MCF 10A (cell line): ENCODE measurements at regions not wholly inside any gene's neighbourhood (a gene's known extent, or its start where the extent isn't known, plus 50 kb on each side); places are given as distances from the start of the nearest gene placed in this dataset.
"Not testable (repeated sequence)": the region's sequence is repeated elsewhere in the genome, so short reads cannot be mapped to it uniquely, and the experiment has no call there.

Experiments used
- BruUV-seq: library from RNA; stranded (reverse); fragments of 400-500 nt; replicated peaks from 2 replicates; lab custom pipeline; 2021; lab: Mats Ljungman, UMichigan
- CTCF ChIA-PET: fragments of 300-600 bp; sonication (Branson Sonifier 250); formaldehyde crosslinking; extraction: SDS; loops from one replicate; lab custom pipeline; 2021; ENCODE audit warnings: antibody characterized with exemption, inconsistent platforms; lab: Yijun Ruan, JAX
- POLR2A ChIA-PET: fragments of 300-600, 350-650 bp; sonication (Branson Sonifier 250); formaldehyde crosslinking; extraction: SDS; loops from one replicate; lab custom pipeline; 2020; ENCODE audit warnings: antibody characterized with exemption, inconsistent platforms; lab: Yijun Ruan, JAX
- DNase-seq: peaks from one replicate; pipeline ENCODE4 v3.0.0-alpha.2; 2018; ENCODE audit not compliant: unreplicated experiment
- H3K27ac Mint-ChIP-seq: one replicate; pipeline ENCODE4 v1.8.0; 2022; ENCODE audit warnings: mild to moderate bottlenecking, low read depth, mixed read lengths; ENCODE audit not compliant: unreplicated experiment
- H3K27me3 Mint-ChIP-seq: one replicate; pipeline ENCODE4 v1.8.0; 2022; ENCODE audit warnings: mixed read lengths; ENCODE audit not compliant: insufficient read depth, unreplicated experiment
- H3K36me3 Mint-ChIP-seq: one replicate; pipeline ENCODE4 v1.8.0; 2022; ENCODE audit warnings: mild to moderate bottlenecking, moderate library complexity, mixed read lengths; ENCODE audit not compliant: insufficient read depth, unreplicated experiment
- H3K4me1 Mint-ChIP-seq: one replicate; pipeline ENCODE4 v1.8.0; 2022; ENCODE audit warnings: mixed read lengths; ENCODE audit not compliant: insufficient read depth, unreplicated experiment
- H3K4me3 Mint-ChIP-seq: one replicate; pipeline ENCODE4 v1.8.0; 2022; ENCODE audit warnings: mild to moderate bottlenecking, moderate library complexity, mixed read lengths; ENCODE audit not compliant: unreplicated experiment
- H3K9me3 Mint-ChIP-seq: one replicate; pipeline ENCODE4 v1.8.0; 2022; ENCODE audit warnings: mixed read lengths; ENCODE audit not compliant: unreplicated experiment
- CTCF ChIP-seq: fragments of 200-600 bp; IDR thresholded peaks from one replicate; pipeline ENCODE4 v1.8.0; 2022; ENCODE audit warnings: antibody characterized with exemption, mild to moderate bottlenecking; ENCODE audit not compliant: unreplicated experiment
- intact Hi-C: fragments of 100-400 bp; cut with micrococcal nuclease; formaldehyde crosslinking; loops from 2 replicates; pipeline ENCODE4 v1.14.1; 2022

- H3K27ac Mint-ChIP-seq: no peak overlapping the region
- no peak for DNase-seq
- no peaks in the 10 kb centered on the region for H3K4me1 Mint-ChIP-seq
- no peak overlapping the region for H3K4me3 Mint-ChIP-seq
- no peak for TF ChIP-seq CTCF
- POLR2A ChIA-PET: interaction anchor here (0.6 to 0.7 kb wide), 2 partner anchors 9 to 203 kb away, joined by 4 to 6 read pairs; no protein-coding TSS in a partner anchor
- H3K36me3 Mint-ChIP-seq: no peaks in the 10 kb centered on the region
- CTCF ChIA-PET: no interaction called here
- BruUV-seq: no TSS peak
- intact Hi-C loops: no loop called here
- H3K9me3 Mint-ChIP-seq: no peaks in the 10 kb centered on the region
- H3K27me3 Mint-ChIP-seq: peaks cover 66% of the 10 kb centered on the region
These were observed 170.2 kb downstream of the RGS9 start for GRCh38 chr17:65307081-65307960.

GRCh38 chr17:65305778-65306177, 168.6 kb downstream of the RGS9 start:
- Mint-ChIP-seq H3K4me1 (no peaks in the 10 kb centered on the region), H3K4me3 (no peak overlapping the region), H3K9me3 (no peaks in the 10 kb centered on the region), H3K36me3 (no peaks in the 10 kb centered on the region), H3K27ac (no peak overlapping the region), H3K27me3 (peaks cover 51% of the 10 kb centered on the region)
- ChIA-PET POLR2A (interaction anchor here (0.6 kb wide), 1 partner anchor 487 kb away, joined by 4 read pairs; no protein-coding TSS in a partner anchor), CTCF (interaction anchor here (0.5 to 0.6 kb wide), 2 partner anchors 40 to 58 kb away, joined by 4 to 7 read pairs; no protein-coding TSS in a partner anchor)
- DNase-seq: no peak
- intact Hi-C loops: no loop called here
- TF ChIP-seq CTCF: no peak
- BruUV-seq: no TSS peak

- Mint-ChIP-seq H3K4me1 (no peaks in the 10 kb centered on the region), H3K36me3 (no peaks in the 10 kb centered on the region), H3K27me3 (peaks cover 46% of the 10 kb centered on the region), H3K9me3 (no peaks in the 10 kb centered on the region), H3K27ac (no peak overlapping the region), H3K4me3 (no peak overlapping the region)
- intact Hi-C loops: no loop called here
- no peak for TF ChIP-seq CTCF
- POLR2A ChIA-PET: no interaction called here
- no peak for DNase-seq
- CTCF ChIA-PET: no interaction called here
- no TSS peak for BruUV-seq
These were observed 167.9 kb downstream of the RGS9 start for GRCh38 chr17:65305116-65305515.

- H3K4me1 Mint-ChIP-seq, intact Hi-C loops, H3K27ac Mint-ChIP-seq, H3K4me3 Mint-ChIP-seq, POLR2A ChIA-PET, DNase-seq, BruUV-seq, H3K9me3 Mint-ChIP-seq, H3K36me3 Mint-ChIP-seq: not testable (repeated sequence)
- H3K27me3 Mint-ChIP-seq: peaks cover 23% of the 10 kb centered on the region
- CTCF ChIA-PET: interaction anchor here (0.6 kb wide), 2 partner anchors 11 to 35 kb away, joined by 4 to 6 read pairs; no protein-coding TSS in a partner anchor
These were observed 164.7 kb downstream of the RGS9 start for GRCh38 chr17:65301882-65302281.
